ENCODE measurements at regions not wholly inside any gene's neighbourhood (a gene's known extent, or its start where the extent isn't known, plus 50 kb on each side); places are given as distances from the start of the nearest gene placed in this dataset.

- Histone ChIP-seq H3K36me3 (no peaks in the 10 kb centered on the region), H3K27me3 (no peaks in the 10 kb centered on the region), H3K27ac (no peak overlapping the region), H3K4me3 (no peak overlapping the region), H3K4me1 (no peaks in the 10 kb centered on the region), H3K9me3 (no peaks in the 10 kb centered on the region)
- TF ChIP-seq POLR2A (IDR thresholded peaks at IDR 0.05) (no peak), CTCF (IDR thresholded peaks at IDR 0.05) (no peak)
- no peak for DNase-seq
Measured at GRCh38 chr11:23100726-23101125, 240.5 kb upstream of the CCDC179 start.

- no peak for TF ChIP-seq CTCF (IDR thresholded peaks at IDR 0.05)
- TF ChIP-seq POLR2A (IDR thresholded peaks at IDR 0.05): no peak
- Histone ChIP-seq H3K4me1 (no peaks in the 10 kb centered on the region), H3K4me3 (no peak overlapping the region), H3K27me3 (no peaks in the 10 kb centered on the region), H3K9me3 (no peaks in the 10 kb centered on the region), H3K36me3 (no peaks in the 10 kb centered on the region), H3K27ac (no peak overlapping the region)
- no peak for DNase-seq
Measured at GRCh38 chr11:23103416-23103815, 243.1 kb upstream of the CCDC179 start.

DNA sequence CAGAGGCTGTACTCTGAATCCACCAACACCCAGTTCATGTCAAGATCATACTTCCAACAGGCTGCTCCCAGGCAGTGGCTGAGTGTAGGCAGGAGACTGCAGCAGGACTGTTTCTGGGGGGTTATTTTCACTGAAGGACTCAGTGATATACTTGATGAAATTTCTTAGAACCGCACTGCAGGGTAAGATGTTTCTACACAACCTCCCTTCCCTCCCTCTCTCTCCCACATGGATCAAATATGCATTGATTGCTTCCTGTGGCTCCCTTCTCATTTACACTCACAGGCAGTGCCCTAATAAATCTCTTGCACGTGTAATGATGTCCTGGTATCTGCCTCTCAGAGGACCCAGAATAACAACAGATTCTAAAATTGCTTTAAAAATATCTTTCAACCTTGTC lies 251.3 kb upstream of the CCDC179 start:
- Histone ChIP-seq H3K9me3 (no peaks in the 10 kb centered on the region), H3K36me3 (no peaks in the 10 kb centered on the region), H3K4me1 (peaks cover 0 to 3% (median 1%) of the 10 kb centered on the region in 4 donors), H3K4me3 (no peak overlapping the region), H3K27me3 (no peaks in the 10 kb centered on the region), H3K27ac (no peak overlapping the region)
- no peak for TF ChIP-seq POLR2A (IDR thresholded peaks at IDR 0.05)
- TF ChIP-seq CTCF (IDR thresholded peaks at IDR 0.05): no peak
- no peak for DNase-seq

DNA sequence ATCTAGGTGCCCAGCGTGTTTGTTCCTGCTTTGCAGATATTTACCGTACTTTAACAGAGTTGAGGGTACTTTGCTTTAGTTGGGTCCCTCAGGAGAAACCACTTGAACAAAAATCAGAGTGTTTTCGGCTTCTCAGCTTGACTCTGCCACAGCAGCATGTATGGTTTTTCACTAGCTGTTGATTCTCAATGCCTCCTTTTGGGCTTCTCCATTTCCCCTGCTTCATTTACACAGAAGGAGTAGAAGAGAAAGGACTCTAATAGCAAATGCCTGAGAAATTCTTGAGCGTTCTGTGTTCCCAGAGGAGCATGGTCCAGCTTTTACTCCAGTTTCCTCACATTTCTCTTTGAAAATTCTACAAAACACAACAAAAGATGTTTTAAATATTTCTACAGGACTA lies 252.1 kb upstream of the CCDC179 start:
- H3K27me3 ChIP-seq: no peaks in the 10 kb centered on the region
- H3K4me1 ChIP-seq: peaks cover 0 to 3% (median 1%) of the 10 kb centered on the region in 4 donors
- no peak for TF ChIP-seq POLR2A (IDR thresholded peaks at IDR 0.05)
- TF ChIP-seq CTCF (IDR thresholded peaks at IDR 0.05): no peak
- no peak overlapping the region for H3K4me3 ChIP-seq
- no peak for DNase-seq
- H3K36me3 ChIP-seq: no peaks in the 10 kb centered on the region
- H3K9me3 ChIP-seq: no peaks in the 10 kb centered on the region
- no peak overlapping the region for H3K27ac ChIP-seq

GRCh38 chr11:23112987-23113886 lies 253.0 kb upstream of the CCDC179 start:
- H3K36me3 ChIP-seq: no peaks in the 10 kb centered on the region
- peak in 2 of 3 donors; percentile 56 to 77 for DNase-seq
- H3K27me3 ChIP-seq: no peaks in the 10 kb centered on the region
- no peaks in the 10 kb centered on the region for H3K9me3 ChIP-seq
- H3K27ac ChIP-seq: no peak overlapping the region
- no peak overlapping the region for H3K4me3 ChIP-seq
- TF ChIP-seq CTCF (IDR thresholded peaks at IDR 0.05) (peak in 3 of 6 experiments; percentile 62 to 70 (median 65)), POLR2A (IDR thresholded peaks at IDR 0.05) (no peak)
- H3K4me1 ChIP-seq: peaks cover 0 to 3% (median 1%) of the 10 kb centered on the region in 4 donors
